Lower leg skin (tissue), 3 donors: ENCODE measurements at regions not wholly inside any gene's neighbourhood (a gene's known extent, or its start where the extent isn't known, plus 50 kb on each side); places are given as distances from the start of the nearest gene placed in this dataset.

ENCODE experiments used
- POLR2A ChIP-seq, 2 donors: fragments of 450-650 bp; IDR thresholded peaks; one replicate each; pipeline ENCODE4 v1.6.1; 2016 to 2017; ENCODE audit warnings: antibody characterized with exemption in 2 of 2, mild to moderate bottlenecking in 1 of 2, moderate library complexity in 1 of 2
- TF ChIP-seq, protein P1 (sequence below), 3 donors: fragments of 450-650 bp; IDR thresholded peaks; one replicate each; pipeline ENCODE4 v1.5.1; 2016; ENCODE audit warnings: antibody characterized with exemption in 3 of 3, mild to moderate bottlenecking in 3 of 3, moderate library complexity in 2 of 3

- TF ChIP-seq POLR2A (IDR thresholded peaks at IDR 0.05), result no peak
- TF ChIP-seq, protein P1, sequence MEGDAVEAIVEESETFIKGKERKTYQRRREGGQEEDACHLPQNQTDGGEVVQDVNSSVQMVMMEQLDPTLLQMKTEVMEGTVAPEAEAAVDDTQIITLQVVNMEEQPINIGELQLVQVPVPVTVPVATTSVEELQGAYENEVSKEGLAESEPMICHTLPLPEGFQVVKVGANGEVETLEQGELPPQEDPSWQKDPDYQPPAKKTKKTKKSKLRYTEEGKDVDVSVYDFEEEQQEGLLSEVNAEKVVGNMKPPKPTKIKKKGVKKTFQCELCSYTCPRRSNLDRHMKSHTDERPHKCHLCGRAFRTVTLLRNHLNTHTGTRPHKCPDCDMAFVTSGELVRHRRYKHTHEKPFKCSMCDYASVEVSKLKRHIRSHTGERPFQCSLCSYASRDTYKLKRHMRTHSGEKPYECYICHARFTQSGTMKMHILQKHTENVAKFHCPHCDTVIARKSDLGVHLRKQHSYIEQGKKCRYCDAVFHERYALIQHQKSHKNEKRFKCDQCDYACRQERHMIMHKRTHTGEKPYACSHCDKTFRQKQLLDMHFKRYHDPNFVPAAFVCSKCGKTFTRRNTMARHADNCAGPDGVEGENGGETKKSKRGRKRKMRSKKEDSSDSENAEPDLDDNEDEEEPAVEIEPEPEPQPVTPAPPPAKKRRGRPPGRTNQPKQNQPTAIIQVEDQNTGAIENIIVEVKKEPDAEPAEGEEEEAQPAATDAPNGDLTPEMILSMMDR (IDR thresholded peaks at IDR 0.05), result no peak
Observed at GRCh38 chr10:108597031-108597430, 1326.3 kb downstream of the XPNPEP1 start.
